GM18873 (cell line): ENCODE measurements at regions not wholly inside any gene's neighbourhood (a gene's known extent, or its start where the extent isn't known, plus 50 kb on each side); places are given as distances from the start of the nearest gene placed in this dataset.

ENCODE experiments used
- ATAC-seq: cut with Tn5 transposase; IDR thresholded peaks from one replicate; pipeline ENCODE4 v1.9.1; 2021; ENCODE audit warnings: mild to moderate bottlenecking, moderate library complexity, moderate number of reproducible peaks; ENCODE audit not compliant: unreplicated experiment, low FRiP score

DNA sequence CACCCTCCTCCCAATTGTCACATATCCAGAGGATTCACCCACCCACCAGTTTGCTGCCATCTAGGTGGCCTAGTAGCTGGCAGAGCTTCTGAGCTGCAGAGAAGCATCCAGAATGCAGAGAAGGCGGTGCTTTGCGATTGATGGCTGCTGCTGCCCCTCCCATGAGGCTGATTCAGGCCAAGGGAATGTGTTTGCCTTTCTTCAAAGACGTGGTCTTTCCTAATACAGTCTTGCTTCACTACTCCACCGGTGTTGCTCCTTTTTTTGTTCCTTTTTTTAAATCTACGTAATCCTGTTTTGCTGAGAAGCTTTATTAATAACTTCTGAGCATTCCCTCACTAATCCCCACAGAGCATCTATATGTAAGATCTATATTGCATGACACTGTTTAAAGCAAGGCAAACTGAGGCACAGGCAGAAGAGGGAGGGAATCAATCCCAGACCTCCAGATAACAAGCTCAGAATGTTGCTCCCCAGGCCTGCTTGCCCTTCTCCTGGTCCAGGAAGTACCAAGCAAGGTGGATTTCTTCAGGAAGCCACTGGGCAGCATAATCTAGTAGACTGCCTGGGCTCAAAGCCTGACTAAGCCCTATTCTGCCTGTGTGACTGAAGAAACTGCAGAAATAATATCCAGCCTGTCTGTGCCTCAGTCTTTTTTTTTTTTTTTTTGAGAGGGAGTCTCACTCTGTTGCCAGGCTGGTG is 275.5 kb upstream of the FMN2 start:
- ATAC-seq: no peak

DNA sequence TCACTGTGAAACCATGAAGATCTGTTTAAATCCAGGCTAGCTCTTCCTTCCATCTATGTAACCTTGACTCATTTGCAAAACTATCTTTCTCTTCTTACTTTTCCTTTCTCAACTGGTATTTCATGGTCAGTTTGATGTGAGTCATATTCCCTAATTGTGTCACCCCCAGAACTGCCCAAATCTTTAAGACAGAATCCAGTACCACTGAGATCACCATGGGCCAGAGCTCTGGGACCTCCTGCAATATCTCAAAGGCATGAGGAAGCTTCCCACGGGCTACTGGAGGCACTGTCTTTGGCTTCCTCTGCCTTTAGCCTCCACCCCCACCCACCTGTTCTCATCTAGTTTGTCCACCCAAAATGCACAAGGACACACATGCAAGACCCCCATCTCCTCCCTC is 274.4 kb upstream of the FMN2 start:
- no peak for ATAC-seq

DNA sequence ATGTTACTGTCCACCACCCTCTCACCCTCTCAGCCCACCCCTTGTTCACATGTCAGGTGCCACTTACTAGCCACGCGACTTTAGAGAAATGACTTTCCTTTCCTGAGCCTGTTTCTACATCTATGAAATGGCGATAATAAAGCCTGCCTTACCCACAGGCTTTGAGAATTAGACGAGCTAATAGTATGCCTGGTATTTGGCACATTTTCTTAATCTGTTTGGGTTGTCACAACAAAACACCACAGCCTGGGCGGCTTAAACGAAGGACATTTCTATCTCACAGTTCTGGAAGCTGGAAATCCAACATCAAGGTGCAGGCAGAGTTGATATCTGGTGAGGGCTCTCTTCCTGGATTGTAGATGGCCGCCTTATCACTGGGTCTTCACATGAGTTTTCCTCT is 273.9 kb upstream of the FMN2 start:
- no peak for ATAC-seq

- no peak for ATAC-seq
Measured at GRCh38 chr1:239819096-239819495, 272.6 kb upstream of the FMN2 start.

DNA sequence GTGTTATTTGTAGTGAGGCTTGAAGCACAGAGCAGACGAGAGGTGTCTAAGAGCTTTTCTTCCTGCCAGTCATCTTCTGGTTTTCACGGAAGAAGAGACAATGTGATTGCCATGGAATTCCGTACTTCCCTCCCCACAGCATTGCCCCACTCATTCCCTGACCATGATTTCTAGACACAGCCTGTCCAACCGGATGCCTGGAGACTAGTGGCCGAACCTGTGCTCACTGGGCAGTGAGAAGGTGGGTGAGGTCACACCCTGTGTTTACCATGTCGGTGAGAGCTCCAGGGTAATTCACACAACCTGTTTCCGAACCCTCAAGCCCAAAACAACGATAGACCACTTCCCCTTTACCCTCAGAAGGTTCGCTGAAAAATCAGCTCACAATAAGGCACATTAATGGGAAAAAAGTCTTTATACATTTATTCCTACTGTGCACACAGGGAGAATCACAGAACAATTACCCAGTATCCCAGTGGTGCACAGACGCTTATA is 271.9 kb upstream of the FMN2 start:
- no peak for ATAC-seq

DNA sequence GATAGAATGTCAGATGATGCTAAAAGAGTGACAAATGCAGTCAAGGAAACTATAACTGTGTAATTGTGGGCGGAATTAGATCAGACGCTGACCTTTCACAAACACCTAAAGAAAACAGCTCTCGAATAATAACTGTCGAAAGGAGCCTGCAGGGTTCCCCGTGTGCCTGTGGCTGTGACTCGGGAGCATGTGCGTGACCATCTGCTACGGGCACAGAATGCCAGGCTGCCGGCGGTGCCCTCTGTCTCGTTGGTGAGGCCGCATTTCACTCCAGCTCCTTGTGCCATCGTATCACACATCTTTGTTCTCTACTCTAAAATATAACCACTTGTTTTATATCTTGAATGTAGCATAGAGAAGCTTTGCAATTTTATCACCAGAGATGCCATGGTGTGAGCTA is 267.8 kb upstream of the FMN2 start:
- ATAC-seq: no peak

DNA sequence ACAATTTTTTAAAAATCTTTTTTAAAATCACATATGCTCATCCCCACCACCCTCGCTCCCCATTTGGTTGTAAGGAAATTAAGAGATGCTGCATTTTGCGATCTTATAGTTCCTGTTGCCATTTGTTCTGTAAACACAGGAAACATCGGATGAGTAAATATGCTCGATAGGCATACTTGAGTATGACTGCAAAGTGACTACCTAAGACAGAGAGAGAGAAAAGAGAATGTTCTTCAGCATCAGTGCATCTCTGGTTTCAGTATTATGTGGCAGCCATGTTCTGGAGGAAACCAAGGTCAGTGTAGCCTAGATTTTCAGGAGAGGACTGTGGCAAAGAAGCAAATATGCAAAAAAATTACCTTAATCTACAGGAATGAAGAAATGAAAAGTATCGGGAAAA is 265.5 kb upstream of the FMN2 start:
- no peak for ATAC-seq

DNA sequence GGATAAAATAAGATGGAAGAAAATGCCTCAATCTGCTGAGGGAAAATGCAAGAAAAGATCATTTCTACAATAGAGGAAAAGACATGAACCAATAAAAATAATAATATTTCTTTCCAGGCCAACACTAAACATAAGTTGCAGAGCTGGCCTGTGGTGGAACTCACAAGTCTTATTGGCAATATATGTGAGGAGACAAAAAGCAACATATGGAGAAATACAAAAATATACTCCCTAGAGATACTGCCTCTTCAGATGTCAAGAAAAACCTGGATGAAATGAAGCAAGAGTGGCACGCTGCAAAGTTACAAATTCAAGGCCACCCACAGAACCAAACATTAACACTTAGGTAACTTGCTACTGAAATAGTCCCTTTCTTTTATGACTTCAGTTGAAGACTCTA is 264.9 kb upstream of the FMN2 start:
- no peak for ATAC-seq

GRCh38 chr1:239829535-239829934 is 262.1 kb upstream of the FMN2 start:
- no peak for ATAC-seq

- ATAC-seq: no peak
Measured at GRCh38 chr1:239831577-239832355, 259.9 kb upstream of the FMN2 start.

DNA sequence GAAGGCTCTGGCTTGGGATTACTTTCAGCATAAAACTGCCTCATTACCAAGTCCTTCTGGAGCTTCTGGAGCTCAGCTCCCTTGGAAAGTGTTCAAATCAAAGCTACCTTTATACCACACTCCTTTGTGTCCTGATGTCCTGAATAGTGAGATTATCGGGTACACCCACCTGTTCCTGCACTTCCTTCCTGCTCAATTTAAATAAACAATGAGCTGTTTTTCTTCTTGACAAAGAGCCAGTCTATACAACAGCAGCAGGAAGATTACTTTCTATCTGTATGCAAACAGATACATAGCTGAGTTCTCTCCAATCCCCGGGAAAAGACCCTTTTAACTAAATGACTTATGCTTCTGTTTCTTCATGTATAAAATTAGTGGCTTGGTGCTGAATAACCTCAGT is 258.0 kb upstream of the FMN2 start:
- ATAC-seq: no peak

DNA sequence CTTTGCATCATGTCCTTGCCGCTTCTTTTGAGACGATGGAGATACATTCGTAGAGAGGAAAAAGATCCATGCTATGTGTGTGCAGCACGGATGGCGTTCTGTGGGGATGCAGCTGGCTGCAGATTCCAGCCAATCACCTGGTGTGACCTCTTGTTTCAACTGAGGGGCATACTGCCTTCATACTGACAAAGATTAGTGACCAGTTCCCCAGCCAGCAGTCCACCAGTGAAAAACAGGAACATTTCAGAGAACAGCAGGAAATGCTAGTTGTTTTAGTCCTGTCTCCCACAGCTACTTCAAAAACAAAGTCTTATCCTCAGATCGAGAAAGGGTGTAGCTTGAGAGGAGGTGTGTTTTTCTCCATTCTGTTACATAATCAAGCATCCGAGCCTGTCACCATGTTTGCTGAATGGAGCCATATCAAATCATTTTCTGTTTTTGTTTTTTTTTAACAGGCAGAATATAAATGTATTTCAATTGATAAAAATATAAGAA is 255.7 kb upstream of the FMN2 start:
- no peak for ATAC-seq

DNA sequence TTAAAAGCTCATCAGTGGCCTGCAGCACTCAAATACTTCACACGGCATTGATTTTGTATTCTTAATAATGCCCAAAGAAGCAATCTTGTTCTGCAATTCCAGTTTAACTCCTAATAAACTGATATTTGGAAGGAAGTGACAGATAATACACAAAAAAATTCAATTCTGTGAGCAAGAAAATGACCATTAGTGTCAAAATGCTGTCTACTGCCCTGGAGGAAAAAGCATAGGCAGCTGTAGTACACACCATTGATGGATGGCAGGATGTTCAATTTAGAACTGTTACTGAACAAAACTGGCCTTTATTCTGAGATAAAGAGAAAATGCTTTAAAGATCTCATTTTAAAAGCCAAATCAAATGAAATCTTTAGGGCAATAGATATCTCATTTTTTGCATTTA is 251.3 kb upstream of the FMN2 start:
- ATAC-seq: no peak

GRCh38 chr1:239840790-239841189 is 250.9 kb upstream of the FMN2 start:
- no peak for ATAC-seq

GRCh38 chr1:239841631-239842030 is 250.1 kb upstream of the FMN2 start:
- no peak for ATAC-seq

DNA sequence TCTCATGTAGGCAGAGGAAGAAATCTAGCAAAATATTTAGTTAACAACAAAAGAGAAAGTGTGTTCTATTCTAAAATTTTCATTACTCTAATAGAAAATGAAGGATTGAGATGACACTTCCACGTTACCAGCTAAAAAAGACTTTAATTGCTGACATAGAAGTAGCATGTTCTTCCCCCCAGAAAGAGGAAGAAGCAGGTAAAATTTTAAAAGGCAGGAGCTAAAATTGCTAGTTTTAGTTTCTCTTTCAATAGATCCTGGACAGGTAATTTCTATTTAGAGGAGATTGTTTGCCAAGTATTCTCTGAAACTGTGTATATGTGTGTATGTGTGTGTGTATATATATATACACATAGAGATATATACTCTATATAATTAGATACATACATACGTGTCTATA is 248.1 kb upstream of the FMN2 start:
- ATAC-seq: no peak

GRCh38 chr1:239844833-239845232 is 246.8 kb upstream of the FMN2 start:
- ATAC-seq: no peak

DNA sequence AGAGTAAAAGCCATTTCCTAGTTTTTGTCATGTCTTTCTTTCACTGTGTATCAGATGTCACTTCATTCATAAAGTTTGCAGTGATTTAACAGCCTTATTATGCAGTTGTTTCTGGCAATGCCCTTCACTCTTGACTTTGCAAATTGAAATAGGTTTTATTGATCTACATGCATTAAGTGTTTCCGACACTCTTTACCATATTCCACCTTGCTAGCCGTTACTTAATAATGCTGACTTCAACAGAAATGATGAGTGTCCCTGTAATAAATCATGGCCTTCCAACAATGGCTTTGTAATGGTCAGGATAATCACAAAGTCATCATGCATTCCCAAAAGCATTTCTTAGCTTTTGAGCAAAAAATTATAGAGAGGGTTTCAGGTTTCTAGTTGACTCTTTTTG is 236.8 kb upstream of the FMN2 start:
- no peak for ATAC-seq

GRCh38 chr1:239856067-239856466 is 235.6 kb upstream of the FMN2 start:
- ATAC-seq: no peak

DNA sequence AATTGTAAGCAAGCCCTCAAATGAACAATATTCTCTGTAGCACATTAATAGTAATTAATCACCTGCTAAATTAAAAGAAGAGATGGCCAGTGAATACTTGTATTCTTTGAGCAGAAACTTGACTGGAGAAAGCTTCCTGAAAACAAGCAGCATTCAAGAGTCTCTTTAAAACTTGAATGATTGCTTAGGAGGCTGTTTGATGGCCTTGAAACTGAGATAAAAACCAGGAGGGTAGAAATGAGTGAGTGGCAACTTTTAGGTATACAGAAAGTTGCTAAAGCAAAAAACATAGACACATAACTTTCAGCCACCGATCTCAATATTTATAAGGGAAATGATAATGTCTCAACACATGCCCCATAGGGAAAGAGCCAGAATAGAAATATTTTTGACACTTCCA is 234.8 kb upstream of the FMN2 start:
- ATAC-seq: no peak

DNA sequence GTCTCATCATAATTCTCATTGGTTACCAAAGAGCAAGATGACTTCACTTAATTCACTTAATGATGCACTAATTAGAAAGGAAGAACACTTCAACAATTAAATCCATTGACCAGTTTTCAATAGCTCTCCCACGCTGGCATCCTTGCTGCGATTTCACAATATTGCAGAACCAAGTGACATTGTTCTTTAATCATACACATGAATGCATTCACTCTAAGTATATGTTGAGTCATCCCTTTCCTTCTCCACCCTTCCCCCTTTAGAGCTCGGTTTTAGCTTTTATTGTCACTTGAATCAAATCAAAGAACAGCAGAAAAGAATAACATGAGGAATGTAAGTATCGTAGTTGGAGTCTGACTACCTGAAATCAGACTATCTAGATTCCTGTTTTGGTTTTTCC is 233.6 kb upstream of the FMN2 start:
- no peak for ATAC-seq

- ATAC-seq: no peak
Measured at GRCh38 chr1:239858529-239858928, 233.2 kb upstream of the FMN2 start.
